Myocyte (in vitro differentiated cells): ENCODE measurements at regions not wholly inside any gene's neighbourhood (a gene's known extent, or its start where the extent isn't known, plus 50 kb on each side); places are given as distances from the start of the nearest gene placed in this dataset.

Source experiments
- DNase-seq: peaks from one replicate; pipeline ENCODE4 v3.0.0-alpha.2; 2012; ENCODE audit warnings: low read depth

DNA sequence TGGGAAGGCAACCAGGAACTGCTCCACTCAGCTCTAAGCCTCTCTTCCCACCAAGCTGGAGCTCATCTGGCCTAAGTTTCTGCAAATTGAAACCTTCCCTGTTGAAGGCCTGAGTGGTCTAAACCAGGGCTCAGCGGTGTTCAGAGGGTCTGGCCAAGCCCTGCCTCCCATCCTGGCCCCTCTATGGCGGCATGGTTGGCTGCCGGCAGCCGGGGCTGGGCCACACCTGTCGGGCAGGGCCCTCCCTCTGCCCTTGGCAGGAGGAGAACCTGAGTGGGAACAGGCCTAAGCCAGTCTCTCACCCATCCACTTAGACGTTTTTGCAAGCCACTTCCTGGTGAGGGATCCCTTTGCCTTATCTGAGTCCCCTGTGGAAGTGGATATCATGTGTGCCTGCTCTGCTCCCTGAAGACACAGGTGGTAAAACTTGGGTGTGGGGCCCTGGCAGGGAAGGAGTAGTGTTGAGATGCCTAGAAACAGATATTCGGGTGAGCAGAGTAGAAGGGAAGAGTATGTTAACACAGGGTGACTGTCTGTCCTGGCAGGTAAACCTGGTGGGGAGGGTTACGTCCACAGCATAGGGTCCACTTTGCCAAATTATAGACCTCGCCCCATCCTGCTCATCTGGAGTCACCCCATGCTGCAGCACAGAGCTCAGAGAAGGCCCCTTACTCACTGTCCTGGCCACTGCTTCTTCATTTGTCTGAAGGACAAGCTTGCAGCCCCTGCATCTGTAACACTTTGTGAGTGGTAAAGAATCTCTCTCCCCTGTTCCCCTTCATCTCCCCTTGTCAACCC is 63.0 kb upstream of the SIX2 start:
- no peak for DNase-seq

- DNase-seq: no peak
Observed at GRCh38 chr2:45070113-45070652, 60.9 kb upstream of the SIX2 start.

DNA sequence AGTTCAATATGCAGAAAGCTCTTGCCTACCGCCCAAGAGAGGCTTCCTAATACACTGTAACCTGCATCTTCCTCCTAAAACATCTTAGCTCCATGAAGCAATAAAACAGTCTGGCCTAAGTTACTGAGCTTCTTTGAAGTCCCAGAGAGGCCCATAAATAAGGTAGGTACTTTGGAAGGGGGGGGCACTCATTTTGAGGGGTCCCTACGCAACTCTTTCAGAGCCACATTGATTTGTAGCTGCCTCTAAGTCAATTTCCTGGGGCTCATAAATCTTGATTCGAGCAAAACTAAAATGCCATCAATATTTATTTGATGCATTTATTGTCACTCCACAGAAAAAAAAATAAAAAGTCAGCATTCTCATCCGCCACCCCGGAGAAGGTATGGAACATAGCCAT is 60.4 kb upstream of the SIX2 start:
- no peak for DNase-seq

GRCh38 chr2:45068571-45069140 is 59.4 kb upstream of the SIX2 start:
- peak; percentile 37 for DNase-seq

DNA sequence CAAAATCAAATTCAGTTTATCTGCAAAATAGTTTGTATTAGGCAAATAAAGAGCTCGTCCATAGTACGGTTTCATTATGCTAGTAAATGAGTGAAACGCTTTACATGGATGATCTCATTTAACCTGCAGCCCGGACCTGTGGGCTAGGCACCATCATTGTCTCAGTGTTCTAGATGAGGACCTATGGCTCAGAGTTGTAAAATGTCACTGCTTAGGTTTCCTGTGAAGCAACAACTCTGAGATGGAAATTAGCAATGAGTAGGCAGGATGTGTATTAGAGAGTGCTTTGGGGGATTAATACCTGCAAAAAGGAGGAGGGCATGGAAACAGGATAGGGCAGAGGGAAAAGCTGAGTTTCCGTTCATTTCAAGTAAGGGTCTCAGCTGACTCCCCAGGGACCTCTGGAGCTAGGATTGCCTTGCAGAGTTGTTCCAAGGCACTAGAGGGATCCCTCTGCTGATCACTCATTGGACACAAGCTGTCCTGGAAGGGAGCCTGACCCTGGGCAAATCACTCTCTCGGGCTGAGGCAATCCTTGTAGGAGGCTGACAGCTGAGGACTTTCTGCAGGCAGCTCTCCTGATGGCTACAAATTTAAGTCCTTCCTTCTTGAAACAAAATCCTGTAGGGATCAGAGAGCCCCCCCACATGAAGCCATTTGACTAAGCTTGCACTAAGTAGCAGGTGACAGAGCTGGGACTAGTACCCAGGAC is 58.8 kb upstream of the SIX2 start:
- peak; percentile 84 for DNase-seq
